ENCODE measurements at regions not wholly inside any gene's neighbourhood (a gene's known extent, or its start where the extent isn't known, plus 50 kb on each side); places are given as distances from the start of the nearest gene placed in this dataset.
A peak's percentile ranks its signal among the peaks of the same experiment; 100 is the strongest.
"Not testable (repeated sequence)": the region's sequence is repeated elsewhere in the genome, so short reads cannot be mapped to it uniquely, and the experiment has no call there.

DNA sequence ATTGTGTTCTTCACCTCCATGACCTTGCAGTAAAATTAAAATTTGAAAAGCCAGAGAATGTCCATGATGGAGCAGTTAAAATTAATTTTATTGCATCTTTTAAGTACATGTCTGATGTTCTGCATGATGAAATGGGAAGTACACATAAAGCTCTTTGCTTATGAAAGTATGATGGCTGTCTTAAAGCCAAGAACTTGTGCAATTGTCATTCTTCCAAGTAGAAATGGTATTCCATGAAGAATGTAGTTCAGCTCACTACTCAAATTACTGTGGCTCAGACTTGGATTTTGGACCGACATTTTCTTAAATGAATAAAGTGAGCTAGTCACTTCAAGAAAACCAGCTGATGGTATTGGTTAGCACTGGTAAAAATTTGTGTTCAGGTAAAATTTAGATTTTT lies 161.7 kb upstream of the CXCL13 start:
- no peak for DNase-seq (ENCODE audit: low read depth in 3 of 3)

DNA sequence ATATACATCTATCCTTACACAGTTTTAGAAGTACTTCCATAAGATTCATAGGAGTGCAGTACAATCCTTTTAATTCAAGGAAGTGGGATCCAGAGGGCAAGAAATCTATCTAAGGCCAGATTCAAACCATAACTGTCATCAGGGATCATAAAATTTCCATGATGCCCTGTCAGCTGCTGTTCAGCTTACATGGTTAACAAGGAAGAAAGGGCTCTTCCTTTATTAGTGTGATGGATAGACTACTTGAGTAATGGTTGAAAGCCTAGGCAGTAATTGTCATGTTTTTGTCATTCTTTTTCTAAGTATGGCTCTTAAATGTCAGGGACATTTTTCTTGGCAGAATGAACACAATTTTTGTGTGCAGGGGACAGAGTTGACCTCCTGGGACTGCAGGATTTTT lies 159.8 kb upstream of the CXCL13 start:
- DNase-seq (ENCODE audit: low read depth in 3 of 3), result no peak

DNA sequence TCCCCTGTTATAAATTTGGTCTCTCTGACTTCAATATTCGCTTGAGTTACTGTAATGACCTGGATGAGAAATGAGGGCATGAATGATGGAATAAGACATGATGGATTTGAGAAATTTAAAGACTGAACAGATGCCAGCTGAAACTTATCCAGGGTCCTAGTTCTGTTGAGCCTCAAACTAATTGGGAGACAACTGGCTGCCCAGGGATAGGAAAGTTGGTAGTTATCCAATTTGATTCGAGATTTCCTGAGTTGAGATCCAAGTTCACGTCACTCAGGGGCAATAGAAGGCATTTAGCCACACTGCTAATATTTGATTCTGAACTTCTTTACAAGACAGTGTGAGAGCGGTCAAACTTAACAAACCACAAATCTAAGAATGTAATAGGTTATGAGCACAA lies 159.0 kb upstream of the CXCL13 start:
- no peak for DNase-seq (ENCODE audit: low read depth in 3 of 3)

DNA sequence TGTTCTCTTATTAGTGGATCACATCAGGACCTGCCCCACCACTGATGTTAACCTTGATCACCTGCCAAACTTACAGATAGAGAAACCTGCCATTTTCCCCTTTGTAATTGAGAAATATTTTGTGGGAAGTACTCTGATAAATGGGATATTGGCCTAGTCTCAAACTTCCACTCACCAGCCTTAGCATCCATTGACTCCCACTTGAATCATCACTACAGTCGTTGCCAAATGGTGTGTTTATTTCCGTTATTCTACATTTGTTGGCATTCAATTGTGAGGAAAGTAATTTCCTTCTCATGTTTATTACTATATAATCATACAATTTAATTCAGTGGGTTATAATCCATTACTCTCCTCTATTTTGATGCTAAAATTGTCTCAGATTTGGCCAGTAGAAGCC lies 156.4 kb upstream of the CXCL13 start:
- DNase-seq (ENCODE audit: low read depth in 3 of 3), result no peak

DNA sequence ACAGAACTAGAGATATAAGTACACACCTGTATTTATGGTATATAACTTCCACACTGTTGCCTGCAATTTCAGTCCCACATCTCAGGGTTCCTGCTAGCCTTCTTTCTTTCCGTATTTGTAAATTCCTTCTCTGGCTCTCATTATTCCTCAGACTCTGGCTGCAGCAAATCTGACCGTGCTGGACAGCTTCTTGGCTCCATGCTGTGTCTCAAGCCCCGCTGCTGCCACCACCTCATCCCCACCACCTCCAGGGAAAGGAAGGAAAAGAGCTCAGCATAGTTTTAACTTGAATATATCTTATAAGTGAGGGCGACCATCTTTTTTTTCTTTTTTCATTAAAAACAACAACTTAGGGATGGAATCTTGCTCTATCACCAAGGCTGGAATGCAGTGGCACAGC lies 155.6 kb upstream of the CXCL13 start:
- DNase-seq (ENCODE audit: low read depth in 3 of 3), result no peak

DNA sequence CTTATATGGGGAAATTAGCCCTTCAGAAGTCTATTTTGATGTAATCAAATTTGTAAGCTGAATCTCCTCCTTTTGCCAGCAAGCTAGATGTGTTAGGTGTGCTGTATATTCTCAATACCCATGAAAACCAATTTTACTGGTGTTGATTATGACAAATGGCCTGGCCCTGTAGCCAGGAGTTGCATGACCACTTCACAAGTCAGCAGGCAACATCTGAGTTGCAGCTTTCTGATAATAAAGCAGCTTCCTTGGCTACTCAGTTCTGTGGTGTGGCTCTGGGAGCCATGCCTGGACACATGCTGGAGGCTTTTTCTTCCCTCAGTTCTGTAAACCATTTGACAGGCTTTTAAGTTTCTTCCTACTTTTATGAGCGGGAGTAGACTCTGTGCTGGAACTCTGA lies 154.1 kb upstream of the CXCL13 start:
- DNase-seq (ENCODE audit: low read depth in 3 of 3), result no peak

DNA sequence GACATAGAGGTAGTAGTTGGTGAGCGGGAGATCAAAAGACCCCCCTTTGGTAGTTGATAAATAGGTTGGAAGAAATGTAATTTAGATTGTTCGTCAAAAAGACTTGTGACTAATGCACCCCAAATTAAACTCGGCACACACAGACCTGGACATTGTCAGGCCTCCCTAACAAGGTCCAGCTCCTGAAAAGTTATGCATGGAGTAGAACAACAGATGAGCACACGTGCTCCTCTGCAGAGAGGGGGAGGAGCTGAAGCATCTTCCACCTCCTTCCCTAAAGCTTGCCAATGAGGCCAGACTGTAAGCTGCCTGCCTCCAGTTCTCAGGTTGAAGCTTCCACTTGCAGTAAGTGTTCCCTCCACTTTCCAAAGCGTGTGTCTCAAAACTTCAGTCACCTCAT lies 153.5 kb upstream of the CXCL13 start:
- not testable (repeated sequence) for DNase-seq (ENCODE audit: low read depth in 3 of 3)

DNA sequence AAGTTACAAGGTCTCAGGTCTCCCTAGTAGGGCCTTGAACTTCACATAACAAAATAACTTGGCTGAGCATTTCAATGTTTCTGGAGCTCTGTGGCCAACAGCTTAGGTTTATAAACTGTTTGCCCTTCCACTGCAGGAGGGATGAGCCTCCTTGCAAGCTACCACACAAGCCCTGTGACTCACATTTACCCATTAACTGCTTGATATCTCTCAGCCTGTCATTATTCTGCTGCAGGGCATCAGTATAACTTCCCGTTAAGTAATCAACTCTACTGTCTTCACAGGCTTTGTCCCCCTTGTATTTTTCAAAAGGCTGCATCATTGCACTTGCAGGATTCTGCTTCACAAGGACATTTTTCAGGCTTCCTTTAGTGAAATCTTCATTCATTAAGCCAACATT lies 151.7 kb upstream of the CXCL13 start:
- DNase-seq (ENCODE audit: low read depth in 3 of 3), result no peak

DNA sequence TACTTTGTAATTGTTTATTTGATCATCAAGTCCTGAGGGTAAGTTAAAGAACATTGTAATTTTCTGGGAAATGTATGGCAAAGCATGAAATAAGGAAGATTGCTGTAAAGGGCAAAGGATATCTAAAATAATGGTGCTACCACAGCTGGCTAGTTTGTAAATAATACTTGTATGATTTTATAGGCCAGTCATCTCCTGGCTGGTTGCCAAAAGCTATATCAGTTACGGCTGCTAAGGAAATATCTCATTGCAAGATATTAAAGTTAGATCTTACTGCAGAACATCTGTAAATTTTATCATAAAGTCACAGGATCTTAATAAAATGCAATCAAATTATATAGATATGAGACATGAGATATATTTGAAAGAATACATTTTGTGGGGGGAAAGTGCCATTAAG lies 150.8 kb upstream of the CXCL13 start:
- DNase-seq (ENCODE audit: low read depth in 3 of 3), result no peak

DNA sequence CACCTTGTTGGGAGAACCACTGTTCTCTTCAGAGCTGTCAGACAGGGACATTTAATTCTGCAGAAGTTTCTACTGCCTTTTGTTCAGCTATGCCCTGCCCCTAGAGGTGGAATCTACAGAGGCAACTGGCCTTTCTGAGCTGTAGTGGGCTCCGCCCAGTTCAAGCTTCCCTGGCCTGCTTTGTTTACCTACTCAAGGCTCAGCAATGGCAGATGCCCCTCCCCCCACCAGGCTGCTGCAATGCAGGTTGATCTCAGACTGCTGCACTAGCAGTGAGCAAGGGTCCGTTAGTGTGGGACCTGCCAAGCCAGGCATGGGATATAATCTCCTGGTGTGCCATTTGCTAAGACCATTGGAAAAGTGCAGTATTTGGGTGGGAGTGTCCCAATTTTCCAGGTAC lies 141.5 kb upstream of the CXCL13 start:
- DNase-seq (ENCODE audit: low read depth in 3 of 3), result not testable (repeated sequence)

DNA sequence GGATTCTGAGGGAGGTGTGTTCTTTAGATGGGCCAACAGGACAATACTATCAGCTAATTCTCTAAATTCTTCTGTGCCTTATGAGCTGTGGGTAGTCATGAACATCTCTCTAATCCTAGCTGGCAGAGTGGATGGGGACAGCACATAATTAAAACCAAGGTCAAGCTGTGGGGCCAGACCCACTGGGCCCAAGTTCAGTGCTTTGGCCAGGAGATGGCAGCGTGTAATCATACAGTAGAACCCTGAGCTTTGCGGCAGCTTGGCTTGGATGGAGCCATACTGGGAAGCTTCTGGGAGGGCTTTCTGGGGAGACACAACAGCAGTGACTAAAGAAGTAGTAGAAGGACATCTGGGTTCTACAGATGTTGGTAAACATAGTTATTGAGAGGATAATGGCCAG lies 140.3 kb upstream of the CXCL13 start:
- peak in 1 of 3 experiments; percentile 21 for DNase-seq (ENCODE audit: low read depth in 3 of 3)

DNA sequence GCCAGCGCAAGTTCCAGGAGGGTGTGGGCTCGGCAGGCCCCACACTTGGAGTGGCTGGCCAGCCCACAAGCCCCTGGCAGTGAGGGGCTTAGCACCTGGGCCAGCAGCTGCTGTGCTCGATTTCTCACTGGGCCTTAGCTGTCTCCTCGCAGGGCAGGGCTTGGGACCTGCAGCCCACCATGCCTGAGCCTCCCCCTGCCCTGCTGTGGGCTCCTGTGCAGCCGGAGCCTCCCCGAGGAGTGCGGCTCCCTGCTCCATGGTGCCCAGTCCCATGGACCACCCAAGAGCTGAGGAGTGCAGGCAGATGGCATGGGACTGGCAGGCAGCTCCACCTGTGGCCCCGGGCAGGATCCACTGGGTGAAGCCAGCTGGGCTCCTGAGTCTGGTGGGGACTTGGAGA lies 139.2 kb upstream of the CXCL13 start:
- DNase-seq (ENCODE audit: low read depth in 3 of 3), result no peak

DNA sequence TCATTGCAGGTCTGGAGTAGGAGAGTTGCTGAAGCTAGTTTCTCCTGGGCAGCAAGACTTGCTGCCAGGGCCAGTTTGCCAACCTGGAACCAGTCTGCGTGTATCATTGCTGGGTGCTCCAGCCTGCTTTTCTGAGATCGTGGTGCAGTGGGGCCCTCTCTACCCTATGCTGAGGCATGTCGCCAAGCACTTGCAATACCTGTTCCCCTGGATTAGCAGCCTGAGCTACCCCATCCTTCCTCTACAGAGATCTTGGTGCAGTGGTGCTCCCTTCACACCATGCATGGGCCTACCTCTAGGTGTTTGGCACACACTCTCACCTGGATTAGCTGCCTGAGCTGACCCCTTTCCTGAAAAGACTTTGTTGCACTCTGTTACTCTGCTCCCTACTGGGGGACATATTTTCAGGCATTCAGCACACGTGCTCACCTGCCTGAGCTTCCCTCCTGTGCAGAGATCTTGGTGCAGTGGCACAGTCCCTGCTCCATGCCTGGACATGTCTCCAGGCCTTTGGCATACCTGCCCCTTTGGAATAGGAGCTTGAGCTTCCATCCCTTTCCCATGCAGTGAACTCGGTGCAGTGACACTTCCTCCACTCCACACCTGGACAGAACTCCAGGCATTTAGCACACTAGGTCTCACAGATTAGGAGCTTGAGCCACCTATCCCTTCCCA lies 133.7 kb upstream of the CXCL13 start:
- DNase-seq (ENCODE audit: low read depth in 3 of 3), result no peak

DNA sequence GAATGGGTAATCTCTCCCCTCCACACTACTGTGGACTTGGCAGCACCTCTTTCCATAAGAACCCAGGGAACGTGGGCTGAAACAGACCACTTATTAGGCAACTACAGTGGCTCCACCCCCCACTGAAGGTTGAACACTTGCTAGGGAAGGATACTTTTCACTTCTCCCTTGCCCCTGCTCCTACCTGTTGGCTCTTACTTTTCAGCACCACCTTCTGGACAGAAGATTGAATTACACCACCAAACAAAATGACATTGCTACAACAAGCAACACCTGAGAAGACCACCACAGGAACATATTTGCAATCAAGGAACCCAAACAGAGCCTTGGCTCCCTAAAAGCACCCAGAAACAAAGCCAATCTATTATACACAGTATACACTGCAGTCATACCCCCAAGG lies 132.1 kb upstream of the CXCL13 start:
- DNase-seq (ENCODE audit: low read depth in 3 of 3), result no peak

DNA sequence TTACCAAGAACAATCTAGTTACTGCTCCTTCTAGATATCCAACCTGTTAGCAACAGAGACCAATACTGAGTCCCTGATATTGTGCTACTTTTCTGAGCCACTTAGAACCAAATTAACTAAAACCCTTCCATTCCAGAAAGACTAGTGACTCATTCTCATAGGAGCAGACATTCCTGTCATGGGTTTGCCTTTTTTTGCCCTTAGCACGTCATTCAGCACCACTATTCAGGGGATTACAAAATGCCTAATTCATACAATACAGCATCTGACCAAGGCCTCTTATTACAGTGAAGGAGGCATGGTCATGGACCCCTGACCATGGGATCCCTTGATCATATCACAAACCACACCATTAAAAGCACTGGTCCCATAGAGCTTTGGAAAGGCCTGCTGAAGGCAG lies 123.8 kb upstream of the CXCL13 start:
- no peak for DNase-seq (ENCODE audit: low read depth in 3 of 3)

DNA sequence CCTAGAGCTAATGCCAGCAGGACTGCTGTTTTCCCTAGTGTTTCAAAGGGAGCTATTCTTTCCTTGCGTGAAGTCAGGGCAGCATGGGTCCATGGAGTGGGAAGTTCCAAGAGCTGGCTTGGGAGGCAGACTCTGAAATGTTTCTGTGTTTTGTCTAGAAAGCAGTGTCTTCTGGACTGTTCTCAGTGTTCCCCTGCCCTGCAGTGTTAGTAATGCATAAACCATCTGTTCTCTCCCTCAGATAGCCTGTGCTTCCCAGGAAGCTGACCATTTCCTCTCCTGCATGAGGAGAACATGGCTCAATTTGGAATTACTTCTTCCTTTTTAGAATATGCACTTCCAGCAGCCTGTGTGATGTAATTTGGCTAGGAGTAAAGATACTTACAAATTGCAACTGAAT lies 116.7 kb upstream of the CXCL13 start:
- DNase-seq (ENCODE audit: low read depth in 3 of 3), result no peak

DNA sequence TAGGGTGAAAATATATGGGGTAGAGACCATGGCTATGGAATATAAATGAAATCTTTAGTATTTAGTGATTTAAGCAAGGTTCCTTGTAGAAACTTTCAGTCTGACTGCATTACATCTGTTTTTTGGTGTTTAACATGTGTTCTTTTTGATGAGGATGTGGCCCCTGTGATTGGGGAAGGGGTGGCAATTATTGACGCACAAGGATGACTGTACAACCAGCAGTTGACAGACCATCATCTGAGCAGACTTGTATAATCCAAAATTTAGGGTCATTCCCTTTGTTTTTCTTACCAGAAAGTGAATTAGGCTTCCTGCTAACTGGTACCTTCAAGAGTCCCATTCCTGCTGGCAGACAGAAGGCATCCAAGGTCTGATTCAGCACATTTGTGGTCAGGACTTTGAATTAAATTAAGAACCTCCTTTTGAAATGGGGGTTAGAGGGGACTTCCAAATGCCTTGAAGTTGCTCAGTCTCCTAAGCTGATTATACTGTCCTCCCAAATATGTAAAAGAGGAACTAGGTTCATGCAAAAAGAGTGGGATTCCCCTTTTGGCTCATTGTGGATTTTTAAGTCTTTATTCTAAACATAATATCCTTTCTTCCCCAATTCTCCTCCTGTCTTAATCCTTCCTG lies 112.4 kb upstream of the CXCL13 start:
- DNase-seq (ENCODE audit: low read depth in 3 of 3), result no peak

DNA sequence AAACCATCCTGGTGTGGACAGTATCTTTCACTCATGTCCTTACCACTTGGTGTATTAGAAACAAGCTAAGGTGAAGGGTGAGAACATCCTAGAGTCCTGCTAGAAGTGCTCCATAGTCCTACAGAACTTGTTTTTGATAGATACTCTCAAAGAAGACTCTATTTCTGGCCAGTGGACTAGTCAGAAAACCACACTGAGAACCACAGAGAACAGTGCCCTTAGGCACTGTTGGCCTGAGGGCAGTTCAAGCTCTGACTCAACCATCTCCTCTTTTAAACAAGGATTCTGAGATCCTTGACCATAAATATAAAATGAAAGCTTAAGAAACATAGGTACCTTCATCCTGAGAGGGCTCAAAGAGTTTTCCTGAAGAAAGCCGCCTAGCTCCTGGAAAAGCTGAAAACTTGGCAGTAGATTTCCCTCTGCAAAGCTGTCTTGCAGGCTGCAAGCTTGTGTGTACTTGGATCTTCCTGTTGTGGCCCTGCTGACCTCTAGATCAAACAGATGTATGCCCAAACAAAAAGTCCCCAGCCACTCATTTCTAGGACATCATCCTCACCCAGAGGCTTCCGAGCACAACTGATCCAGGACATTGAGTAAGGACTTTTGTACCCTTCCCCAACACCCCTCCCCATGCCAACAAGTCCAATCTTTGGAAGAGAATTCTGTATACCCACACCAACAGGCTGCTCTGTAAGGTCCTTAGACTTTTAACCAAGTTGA lies 111.6 kb upstream of the CXCL13 start:
- no peak for DNase-seq (ENCODE audit: low read depth in 3 of 3)

DNA sequence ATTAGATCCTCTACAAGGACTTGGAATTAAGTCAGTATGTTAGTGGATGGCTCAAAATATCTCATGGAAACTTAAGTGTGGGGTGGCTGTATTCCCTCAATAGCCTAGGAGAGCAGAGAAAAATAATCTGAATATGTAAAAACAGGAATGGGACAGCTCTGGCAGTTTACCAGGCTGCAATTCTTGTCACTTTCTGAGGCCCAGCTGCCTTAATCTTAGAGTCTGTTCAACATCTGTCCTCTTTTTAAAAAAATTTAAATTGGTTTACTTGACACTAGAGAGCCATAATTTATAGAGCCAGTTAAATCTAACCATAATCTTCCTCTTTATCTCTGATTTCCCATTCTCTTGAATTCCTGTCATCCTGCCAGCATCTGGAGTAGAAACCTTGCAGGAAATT lies 109.2 kb upstream of the CXCL13 start:
- DNase-seq (ENCODE audit: low read depth in 3 of 3), result no peak

DNA sequence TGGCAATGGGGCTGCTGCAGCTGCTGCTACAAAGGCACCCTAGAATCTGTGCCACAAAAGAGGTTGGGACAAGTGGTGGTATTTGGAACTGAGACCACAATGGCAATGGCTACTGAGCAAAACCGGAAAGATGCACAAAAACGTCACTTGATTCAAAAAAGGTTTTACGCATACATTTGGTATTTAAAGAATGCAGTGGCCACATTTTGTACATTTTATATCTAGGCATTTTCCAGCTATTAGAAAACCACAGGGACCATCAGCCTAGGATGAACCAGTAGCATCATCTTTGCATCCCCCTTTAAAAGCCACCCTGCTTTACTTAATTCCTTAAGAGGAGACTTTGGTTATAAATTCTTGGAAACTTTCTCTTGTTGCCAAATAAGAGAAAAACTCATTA lies 104.8 kb upstream of the CXCL13 start:
- no peak for DNase-seq (ENCODE audit: low read depth in 3 of 3)

DNA sequence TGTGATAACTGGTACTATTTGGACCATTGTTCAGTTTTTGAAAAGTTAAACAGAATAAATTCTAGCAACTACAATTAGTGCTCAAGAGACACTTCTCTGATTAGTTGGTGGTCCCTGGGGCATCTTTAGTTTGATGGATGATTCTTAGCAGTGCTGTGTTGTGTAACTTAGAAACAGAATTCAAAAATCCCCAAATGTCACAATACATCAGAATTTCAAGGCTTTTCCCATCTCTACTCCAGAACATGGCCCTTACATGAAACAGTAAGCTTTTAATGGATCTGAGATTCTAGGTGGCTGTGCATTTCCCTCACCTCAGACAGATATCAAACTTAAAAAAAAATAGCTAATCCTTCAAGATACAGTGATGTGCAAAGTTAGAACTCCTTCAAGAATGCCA lies 104.4 kb upstream of the CXCL13 start:
- DNase-seq (ENCODE audit: low read depth in 3 of 3), result no peak

DNA sequence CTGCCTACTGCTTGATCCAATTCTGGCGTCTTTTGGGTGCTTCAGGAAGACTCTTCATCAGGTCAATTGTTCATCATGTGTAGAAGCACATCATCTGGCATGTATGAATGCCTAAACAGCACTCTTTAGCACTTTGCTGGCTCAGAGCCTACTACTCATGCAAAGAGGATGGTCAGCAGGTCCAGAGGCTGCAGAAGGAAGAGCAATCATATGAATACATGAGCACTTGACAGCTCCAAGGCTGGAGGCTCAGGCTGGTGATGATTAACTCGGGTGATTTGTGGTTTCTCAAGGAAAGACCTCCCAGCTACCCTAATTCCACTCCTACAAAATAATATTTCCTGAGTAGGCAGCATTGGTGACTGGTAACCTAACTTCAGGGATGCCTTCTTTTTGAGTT lies 103.8 kb upstream of the CXCL13 start:
- DNase-seq (ENCODE audit: low read depth in 3 of 3), result no peak

DNA sequence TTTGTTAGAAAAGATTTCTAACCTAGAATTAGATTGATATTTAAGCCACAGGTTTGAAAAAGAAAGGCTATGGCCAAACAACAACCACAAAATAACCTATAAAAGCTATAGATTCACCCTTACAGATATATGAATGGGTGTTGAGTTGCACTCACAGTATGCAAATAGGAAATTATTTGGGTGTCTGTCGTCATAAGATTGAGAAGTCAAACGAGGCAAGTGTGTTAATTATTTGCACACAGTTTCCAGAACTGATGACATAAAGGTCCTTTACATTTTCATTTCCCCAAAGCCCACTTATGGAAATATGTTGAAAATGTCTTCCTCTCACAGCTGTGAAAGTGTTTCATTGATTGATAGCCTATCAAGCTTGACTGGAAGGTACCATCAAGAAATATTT lies 101.2 kb upstream of the CXCL13 start:
- no peak for DNase-seq (ENCODE audit: low read depth in 3 of 3)

All from stimulated activated CD4-positive, alpha-beta T cell treated with anti-CD3 and anti-CD28 coated beads, TNF-alpha, amount 100 ng/mL, for 24 hours (primary cell).